ENCODE measurements at regions not wholly inside any gene's neighbourhood (a gene's known extent, or its start where the extent isn't known, plus 50 kb on each side); places are given as distances from the start of the nearest gene placed in this dataset.

- no peak overlapping the region for H3K9ac ChIP-seq (ENCODE audit: low read length)
Observed at GRCh38 chr2:67498931-67499330, 101.8 kb downstream of the ETAA1 start.

GRCh38 chr2:67499989-67500388 is 102.9 kb downstream of the ETAA1 start:
- H3K4me3 ChIP-seq (ENCODE audit: low read length), result no peak overlapping the region
- no peak overlapping the region for H3K9ac ChIP-seq (ENCODE audit: low read length)
- no peaks in the 10 kb centered on the region for H3K27me3 ChIP-seq (ENCODE audit: control insufficient read depth, insufficient read depth, low read length)
- no peak overlapping the region for H3K27ac ChIP-seq (ENCODE audit: low read length)
- no peaks in the 10 kb centered on the region for H3K4me1 ChIP-seq (ENCODE audit: control insufficient read depth, low read depth, low read length)
- H3K36me3 ChIP-seq (ENCODE audit: control insufficient read depth, low read depth, low read length), result no peaks in the 10 kb centered on the region
- no peaks in the 10 kb centered on the region for H3K9me3 ChIP-seq (ENCODE audit: control insufficient read depth, low read depth, low read length)

More at GRCh38 chr2:67498931-67499330, 101.8 kb downstream of the ETAA1 start:
- Histone ChIP-seq H3K4me1 (ENCODE audit: control insufficient read depth, low read depth, low read length) (no peaks in the 10 kb centered on the region), H3K27me3 (ENCODE audit: control insufficient read depth, insufficient read depth, low read length) (no peaks in the 10 kb centered on the region), H3K9me3 (ENCODE audit: control insufficient read depth, low read depth, low read length) (no peaks in the 10 kb centered on the region), H3K27ac (ENCODE audit: low read length) (no peak overlapping the region), H3K4me3 (ENCODE audit: low read length) (no peak overlapping the region), H3K36me3 (ENCODE audit: control insufficient read depth, low read depth, low read length) (no peaks in the 10 kb centered on the region)

GRCh38 chr2:67500541-67500940 is 103.4 kb downstream of the ETAA1 start:
- no peaks in the 10 kb centered on the region for H3K36me3 ChIP-seq (ENCODE audit: control insufficient read depth, low read depth, low read length)
- no peaks in the 10 kb centered on the region for H3K4me1 ChIP-seq (ENCODE audit: control insufficient read depth, low read depth, low read length)
- H3K27me3 ChIP-seq (ENCODE audit: control insufficient read depth, insufficient read depth, low read length), result no peaks in the 10 kb centered on the region
- H3K9me3 ChIP-seq (ENCODE audit: control insufficient read depth, low read depth, low read length), result no peaks in the 10 kb centered on the region
- H3K27ac ChIP-seq (ENCODE audit: low read length), result no peak overlapping the region
- no peak overlapping the region for H3K4me3 ChIP-seq (ENCODE audit: low read length)
- H3K9ac ChIP-seq (ENCODE audit: low read length), result no peak overlapping the region

- no peak overlapping the region for H3K9ac ChIP-seq (ENCODE audit: low read length)
- no peak overlapping the region for H3K4me3 ChIP-seq (ENCODE audit: low read length)
- no peaks in the 10 kb centered on the region for H3K36me3 ChIP-seq (ENCODE audit: control insufficient read depth, low read depth, low read length)
- no peaks in the 10 kb centered on the region for H3K4me1 ChIP-seq (ENCODE audit: control insufficient read depth, low read depth, low read length)
- no peak overlapping the region for H3K27ac ChIP-seq (ENCODE audit: low read length)
- H3K9me3 ChIP-seq (ENCODE audit: control insufficient read depth, low read depth, low read length), result no peaks in the 10 kb centered on the region
- H3K27me3 ChIP-seq (ENCODE audit: control insufficient read depth, insufficient read depth, low read length), result no peaks in the 10 kb centered on the region
Observed at GRCh38 chr2:67502346-67503065, 105.4 kb downstream of the ETAA1 start.

- H3K27me3 ChIP-seq (ENCODE audit: control insufficient read depth, insufficient read depth, low read length), result no peaks in the 10 kb centered on the region
- H3K4me3 ChIP-seq (ENCODE audit: low read length), result no peak overlapping the region
- no peak overlapping the region for H3K9ac ChIP-seq (ENCODE audit: low read length)
- no peaks in the 10 kb centered on the region for H3K36me3 ChIP-seq (ENCODE audit: control insufficient read depth, low read depth, low read length)
- no peaks in the 10 kb centered on the region for H3K9me3 ChIP-seq (ENCODE audit: control insufficient read depth, low read depth, low read length)
- H3K27ac ChIP-seq (ENCODE audit: low read length), result no peak overlapping the region
- no peaks in the 10 kb centered on the region for H3K4me1 ChIP-seq (ENCODE audit: control insufficient read depth, low read depth, low read length)
Observed at GRCh38 chr2:67503066-67503795, 106.1 kb downstream of the ETAA1 start.

GRCh38 chr2:67510745-67511144 is 113.6 kb downstream of the ETAA1 start:
- Histone ChIP-seq H3K36me3 (ENCODE audit: control insufficient read depth, low read depth, low read length) (no peaks in the 10 kb centered on the region), H3K4me3 (ENCODE audit: low read length) (no peak overlapping the region), H3K4me1 (ENCODE audit: control insufficient read depth, low read depth, low read length) (no peaks in the 10 kb centered on the region)

GRCh38 chr2:67514515-67514914 is 117.4 kb downstream of the ETAA1 start:
- no peak overlapping the region for H3K9ac ChIP-seq (ENCODE audit: low read length)
- no peaks in the 10 kb centered on the region for H3K27me3 ChIP-seq (ENCODE audit: control insufficient read depth, insufficient read depth, low read length)
- H3K4me3 ChIP-seq (ENCODE audit: low read length), result no peak overlapping the region
- H3K9me3 ChIP-seq (ENCODE audit: control insufficient read depth, low read depth, low read length), result no peaks in the 10 kb centered on the region
- no peaks in the 10 kb centered on the region for H3K4me1 ChIP-seq (ENCODE audit: control insufficient read depth, low read depth, low read length)
- H3K36me3 ChIP-seq (ENCODE audit: control insufficient read depth, low read depth, low read length), result no peaks in the 10 kb centered on the region
- H3K27ac ChIP-seq (ENCODE audit: low read length), result no peak overlapping the region

More at GRCh38 chr2:67510745-67511144, 113.6 kb downstream of the ETAA1 start:
- no peak overlapping the region for H3K27ac ChIP-seq (ENCODE audit: low read length)
- H3K27me3 ChIP-seq (ENCODE audit: control insufficient read depth, insufficient read depth, low read length), result no peaks in the 10 kb centered on the region
- no peak overlapping the region for H3K9ac ChIP-seq (ENCODE audit: low read length)
- H3K9me3 ChIP-seq (ENCODE audit: control insufficient read depth, low read depth, low read length), result no peaks in the 10 kb centered on the region

GRCh38 chr2:67515056-67515455 is 117.9 kb downstream of the ETAA1 start:
- Histone ChIP-seq H3K27me3 (ENCODE audit: control insufficient read depth, insufficient read depth, low read length) (no peaks in the 10 kb centered on the region), H3K4me1 (ENCODE audit: control insufficient read depth, low read depth, low read length) (no peaks in the 10 kb centered on the region), H3K9me3 (ENCODE audit: control insufficient read depth, low read depth, low read length) (no peaks in the 10 kb centered on the region), H3K9ac (ENCODE audit: low read length) (no peak overlapping the region), H3K27ac (ENCODE audit: low read length) (no peak overlapping the region), H3K36me3 (ENCODE audit: control insufficient read depth, low read depth, low read length) (no peaks in the 10 kb centered on the region), H3K4me3 (ENCODE audit: low read length) (no peak overlapping the region)

- no peaks in the 10 kb centered on the region for H3K4me1 ChIP-seq (ENCODE audit: control insufficient read depth, low read depth, low read length)
- no peaks in the 10 kb centered on the region for H3K9me3 ChIP-seq (ENCODE audit: control insufficient read depth, low read depth, low read length)
- no peaks in the 10 kb centered on the region for H3K27me3 ChIP-seq (ENCODE audit: control insufficient read depth, insufficient read depth, low read length)
- H3K9ac ChIP-seq (ENCODE audit: low read length), result no peak overlapping the region
- H3K27ac ChIP-seq (ENCODE audit: low read length), result no peak overlapping the region
- H3K4me3 ChIP-seq (ENCODE audit: low read length), result no peak overlapping the region
- H3K36me3 ChIP-seq (ENCODE audit: control insufficient read depth, low read depth, low read length), result no peaks in the 10 kb centered on the region
Observed at GRCh38 chr2:67515538-67515937, 118.4 kb downstream of the ETAA1 start.

GRCh38 chr2:67516362-67516761 is 119.2 kb downstream of the ETAA1 start:
- H3K27ac ChIP-seq (ENCODE audit: low read length), result no peak overlapping the region
- no peak overlapping the region for H3K4me3 ChIP-seq (ENCODE audit: low read length)
- H3K4me1 ChIP-seq (ENCODE audit: control insufficient read depth, low read depth, low read length), result no peaks in the 10 kb centered on the region
- H3K9me3 ChIP-seq (ENCODE audit: control insufficient read depth, low read depth, low read length), result no peaks in the 10 kb centered on the region
- no peaks in the 10 kb centered on the region for H3K36me3 ChIP-seq (ENCODE audit: control insufficient read depth, low read depth, low read length)
- H3K9ac ChIP-seq (ENCODE audit: low read length), result no peak overlapping the region
- H3K27me3 ChIP-seq (ENCODE audit: control insufficient read depth, insufficient read depth, low read length), result no peaks in the 10 kb centered on the region

- H3K27me3 ChIP-seq (ENCODE audit: control insufficient read depth, insufficient read depth, low read length), result no peaks in the 10 kb centered on the region
- H3K9me3 ChIP-seq (ENCODE audit: control insufficient read depth, low read depth, low read length), result no peaks in the 10 kb centered on the region
- H3K9ac ChIP-seq (ENCODE audit: low read length), result no peak overlapping the region
- H3K27ac ChIP-seq (ENCODE audit: low read length), result no peak overlapping the region
- no peaks in the 10 kb centered on the region for H3K4me1 ChIP-seq (ENCODE audit: control insufficient read depth, low read depth, low read length)
- H3K4me3 ChIP-seq (ENCODE audit: low read length), result no peak overlapping the region
- no peaks in the 10 kb centered on the region for H3K36me3 ChIP-seq (ENCODE audit: control insufficient read depth, low read depth, low read length)
Observed at GRCh38 chr2:67516899-67517530, 119.9 kb downstream of the ETAA1 start.

All from iPS-18a (cell line).